GM12872 (cell line): ENCODE measurements at regions not wholly inside any gene's neighbourhood (a gene's known extent, or its start where the extent isn't known, plus 50 kb on each side); places are given as distances from the start of the nearest gene placed in this dataset.

Experiments
- TF ChIP-seq, protein P1 (sequence below): IDR thresholded peaks from 3 replicates; pipeline ENCODE4 v1.5.1; 2011; ENCODE audit warnings: low read depth, mild to moderate bottlenecking, low read length, moderate library complexity; ENCODE audit not compliant: insufficient read depth

DNA sequence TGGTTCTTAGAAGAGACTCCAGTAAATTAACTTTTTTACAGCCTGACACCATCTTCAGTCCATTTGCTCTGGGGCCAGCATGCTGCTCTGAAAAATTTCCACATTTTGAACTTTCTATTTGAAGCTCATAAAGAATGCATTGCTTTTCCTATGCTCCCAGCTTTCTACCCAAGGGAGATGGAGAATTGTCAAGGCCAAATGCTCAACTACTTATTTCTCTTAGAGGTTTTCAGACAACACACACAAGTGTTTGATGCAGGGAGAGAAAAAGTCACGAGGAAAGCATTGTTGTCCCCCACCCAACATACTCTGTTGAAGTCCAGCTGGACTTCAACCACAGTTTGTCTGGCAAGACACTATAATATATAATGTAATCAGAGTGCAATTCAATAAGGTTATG, 100.3 kb upstream of the CADPS start:
- TF ChIP-seq, protein P1, sequence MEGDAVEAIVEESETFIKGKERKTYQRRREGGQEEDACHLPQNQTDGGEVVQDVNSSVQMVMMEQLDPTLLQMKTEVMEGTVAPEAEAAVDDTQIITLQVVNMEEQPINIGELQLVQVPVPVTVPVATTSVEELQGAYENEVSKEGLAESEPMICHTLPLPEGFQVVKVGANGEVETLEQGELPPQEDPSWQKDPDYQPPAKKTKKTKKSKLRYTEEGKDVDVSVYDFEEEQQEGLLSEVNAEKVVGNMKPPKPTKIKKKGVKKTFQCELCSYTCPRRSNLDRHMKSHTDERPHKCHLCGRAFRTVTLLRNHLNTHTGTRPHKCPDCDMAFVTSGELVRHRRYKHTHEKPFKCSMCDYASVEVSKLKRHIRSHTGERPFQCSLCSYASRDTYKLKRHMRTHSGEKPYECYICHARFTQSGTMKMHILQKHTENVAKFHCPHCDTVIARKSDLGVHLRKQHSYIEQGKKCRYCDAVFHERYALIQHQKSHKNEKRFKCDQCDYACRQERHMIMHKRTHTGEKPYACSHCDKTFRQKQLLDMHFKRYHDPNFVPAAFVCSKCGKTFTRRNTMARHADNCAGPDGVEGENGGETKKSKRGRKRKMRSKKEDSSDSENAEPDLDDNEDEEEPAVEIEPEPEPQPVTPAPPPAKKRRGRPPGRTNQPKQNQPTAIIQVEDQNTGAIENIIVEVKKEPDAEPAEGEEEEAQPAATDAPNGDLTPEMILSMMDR = no peak

DNA sequence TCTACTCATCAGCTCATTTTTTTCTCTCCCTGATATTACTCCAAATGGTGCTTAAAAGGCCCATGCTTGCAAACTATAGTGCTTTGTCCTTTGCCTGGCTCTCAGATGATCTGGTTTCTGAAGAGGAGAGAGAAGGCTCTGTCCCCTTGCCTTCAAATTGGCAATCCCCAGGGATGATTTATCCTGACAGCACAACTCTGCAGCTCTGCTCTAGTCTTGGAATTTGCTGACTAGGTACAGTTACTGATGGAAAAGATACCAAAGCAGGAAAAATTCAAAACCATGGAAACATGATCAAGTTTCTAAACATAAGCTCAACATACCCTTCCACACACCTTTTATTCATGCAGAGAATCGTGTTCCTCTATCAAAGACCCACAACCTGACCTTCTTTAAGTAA, 106.7 kb upstream of the CADPS start:
- TF ChIP-seq, protein P1 = no peak

DNA sequence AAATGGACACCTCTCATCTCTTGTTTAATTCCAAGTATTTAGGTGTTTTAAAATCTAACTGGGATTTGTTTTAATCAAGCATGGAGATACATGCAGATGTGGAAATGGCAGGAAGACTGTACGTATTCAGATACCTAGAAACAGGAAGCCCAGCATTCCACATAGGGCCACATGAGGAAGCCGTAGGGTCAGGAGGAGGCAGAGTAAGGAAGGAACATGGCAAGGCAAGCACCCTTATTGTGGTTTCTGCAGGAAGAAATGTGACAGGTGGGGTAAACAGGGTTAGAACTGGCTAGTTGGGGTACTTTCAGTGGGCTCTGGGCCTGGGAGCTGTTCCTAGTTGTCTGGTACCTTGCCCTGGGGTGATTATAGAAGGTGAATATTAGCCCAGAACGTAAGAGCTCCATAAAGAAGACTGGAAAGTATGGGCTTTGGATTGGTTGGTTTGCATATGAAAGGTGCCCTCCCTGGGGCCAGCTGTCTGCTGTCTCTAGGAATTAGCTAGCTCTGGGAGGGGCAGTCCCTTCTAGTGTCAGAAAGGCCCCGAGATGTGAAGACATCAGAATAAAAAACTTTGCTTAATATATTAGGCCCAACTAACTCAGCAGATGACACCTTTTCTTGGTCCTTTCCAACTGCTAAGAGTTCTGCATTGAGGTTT, 107.7 kb upstream of the CADPS start:
- TF ChIP-seq, protein P1 = no peak

DNA sequence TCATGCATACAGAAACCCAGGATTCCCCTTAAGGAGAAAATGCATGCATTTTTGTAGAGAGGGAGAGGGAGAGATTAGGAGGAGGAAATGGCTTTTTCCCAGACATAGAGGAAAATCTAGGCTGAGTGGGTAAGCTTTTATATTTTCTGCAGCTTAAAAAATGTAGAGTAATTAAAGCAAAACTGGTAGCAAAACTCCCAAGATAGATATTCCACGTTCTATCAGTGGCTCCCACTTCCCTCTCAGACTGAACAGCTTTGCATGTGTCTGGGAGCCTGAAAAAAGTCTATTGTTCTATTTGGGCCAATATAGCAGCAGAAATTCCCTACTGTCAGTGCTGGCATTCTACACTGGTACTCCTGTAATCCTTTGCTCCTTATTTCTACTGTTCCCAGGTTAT, 110.8 kb upstream of the CADPS start:
- TF ChIP-seq, protein P1 = no peak

DNA sequence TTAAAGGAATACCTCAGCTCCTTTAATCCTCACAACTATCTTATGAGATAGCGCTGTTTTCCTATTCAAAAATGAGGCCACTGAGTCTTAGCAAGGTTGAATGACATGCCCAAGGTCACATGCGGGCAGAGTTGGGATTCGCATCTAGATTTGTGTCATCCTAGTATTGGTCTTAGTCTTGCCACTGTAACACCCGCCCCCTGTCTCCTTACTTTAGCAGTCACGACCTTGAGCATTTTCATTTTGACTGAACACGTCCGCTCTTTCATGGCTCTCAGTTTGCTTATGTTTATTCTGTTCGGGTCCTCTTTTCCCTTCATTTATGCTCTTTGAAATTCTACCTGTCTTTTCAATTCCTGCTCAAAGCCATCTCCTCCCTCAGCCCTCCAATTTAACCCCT, 112.5 kb upstream of the CADPS start:
- TF ChIP-seq, protein P1 = no peak

DNA sequence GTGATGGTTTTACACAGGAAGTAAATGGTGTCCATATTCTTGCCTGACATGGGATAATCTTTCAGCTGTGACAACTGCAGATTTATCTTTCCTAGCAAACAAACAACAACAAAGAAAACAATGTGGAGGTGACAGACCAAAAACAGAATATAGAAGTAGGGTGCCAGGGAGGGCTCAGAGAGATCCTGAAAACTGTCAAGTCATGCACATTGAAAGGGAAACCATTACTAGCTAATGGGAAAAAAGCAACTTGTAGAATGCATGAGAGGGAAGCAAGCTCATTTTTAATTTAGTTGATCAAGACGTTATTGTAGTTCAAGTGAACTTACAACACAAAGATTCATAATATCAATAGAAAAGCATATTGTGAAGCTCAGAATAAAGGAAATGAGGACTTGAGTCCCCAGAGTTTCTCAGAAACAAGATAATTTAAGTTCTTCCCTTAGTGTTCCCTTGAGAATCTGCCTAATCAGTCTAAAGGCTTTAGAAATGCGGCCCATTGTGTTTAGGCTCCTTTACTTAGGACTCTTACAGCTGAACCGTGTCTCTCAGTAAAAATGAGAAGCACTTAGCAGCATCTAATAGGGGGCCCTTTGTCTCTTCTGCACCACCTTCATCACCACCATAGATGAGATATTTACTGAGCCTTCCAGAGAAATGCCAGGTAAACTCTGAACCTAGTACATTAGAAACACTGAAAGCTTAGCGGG, 115.6 kb upstream of the CADPS start:
- TF ChIP-seq, protein P1 = no peak

DNA sequence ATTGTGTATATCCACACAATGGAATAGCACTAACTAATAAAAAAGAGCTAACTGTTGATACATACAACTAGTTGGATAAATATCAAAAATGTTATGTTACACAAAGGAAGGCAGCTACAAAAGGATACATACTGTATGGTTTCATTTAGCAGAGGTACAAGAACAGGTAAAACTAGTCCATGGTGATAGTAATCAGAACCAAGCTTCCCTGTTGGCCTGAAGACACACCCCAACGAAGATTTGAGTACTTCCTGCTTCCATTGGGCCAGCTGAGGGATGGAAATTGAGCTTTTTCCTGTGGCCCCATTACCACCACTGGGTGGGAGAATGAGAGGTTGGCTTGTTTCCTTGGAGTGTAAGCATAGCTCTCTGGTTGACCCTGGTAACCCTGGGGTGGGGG, 117.3 kb upstream of the CADPS start:
- TF ChIP-seq, protein P1 = no peak
